HepG2 (cell line): ENCODE measurements at regions not wholly inside any gene's neighbourhood (a gene's known extent, or its start where the extent isn't known, plus 50 kb on each side); places are given as distances from the start of the nearest gene placed in this dataset.

Source experiments
- ATAC-seq: fragments of 200-7000 bp; cut with Tn5 transposase; 3 replicates; pipeline ENCODE4 v1.9.1; 2020; ENCODE audit warnings: mild to moderate bottlenecking, moderate library complexity
- BruUV-seq: library from RNA; stranded (reverse); fragments of 400-500 nt; replicated peaks from 2 replicates; lab custom pipeline; 2021; lab: Mats Ljungman, UMichigan
- CTCF ChIA-PET: fragments of 300-600 bp; formaldehyde crosslinking; extraction: SDS; loops from one replicate; lab custom pipeline; 2021; ENCODE audit warnings: low total read pairs, inconsistent platforms, low intra/inter-chr PET ratio; lab: Yijun Ruan, JAX
- POLR2A ChIA-PET: fragments of 350-600 bp; sonication (Branson Sonifier 250); formaldehyde crosslinking; loops from one replicate; lab custom pipeline; 2020; ENCODE audit warnings: antibody characterized with exemption, inconsistent platforms; lab: Yijun Ruan, JAX
- DNase-seq: peaks from one replicate; pipeline ENCODE4 v3.0.0-alpha.2; 2015; ENCODE audit warnings: low spot score
- FAIRE-seq: peaks from 3 replicates; lab custom pipeline; 2011; peaks lifted over from hg19 to GRCh38; lab: Jason Lieb, UNC
- H2AFZ ChIP-seq: one replicate; pipeline ENCODE4 v1.6.1; 2011; ENCODE audit warnings: low read length, inconsistent platforms
- H3K27ac ChIP-seq: fragments of 300-600 bp; 3 replicates; pipeline ENCODE4 v1.8.0; 2011; ENCODE audit warnings: mixed run types, mild to moderate bottlenecking, mixed read lengths, low read length, inconsistent platforms; ENCODE audit not compliant: insufficient read depth; ENCODE audit errors: extremely low read length
- H3K27me3 ChIP-seq, 2 experiments: fragments of 200-600 bp in 1 of 2; 2 replicates in 1 of 2; 3 replicates in 1 of 2; pipeline versions ENCODE4 v1.6.0 to v1.8.0; 2011; ENCODE audit warnings: low read length in 2 of 2, mild to moderate bottlenecking in 2 of 2, moderate library complexity in 2 of 2, inconsistent platforms in 1 of 2; ENCODE audit not compliant: insufficient read depth in 2 of 2, control insufficient read depth in 1 of 2
- H3K36me3 ChIP-seq, 2 experiments: fragments of 200-600 bp in 1 of 2; replicated peaks in 1 of 2; 2 replicates in 1 of 2; 3 replicates in 1 of 2; pipeline versions ENCODE4 v1.5.1 to v1.8.0; 2011; ENCODE audit warnings: low read length in 2 of 2, inconsistent platforms in 1 of 2; ENCODE audit not compliant: insufficient read depth in 2 of 2, control insufficient read depth in 1 of 2
- H3K4me1 ChIP-seq: 2 replicates; pipeline ENCODE4 v1.5.1; 2012; ENCODE audit warnings: low read length, inconsistent platforms; ENCODE audit not compliant: insufficient read depth
- H3K4me2 ChIP-seq: 2 replicates; pipeline ENCODE4 v1.6.0; 2011; ENCODE audit warnings: low read depth, low read length, inconsistent platforms
- H3K4me3 ChIP-seq, 3 experiments: fragments of 200-600 bp in 1 of 3; sonication (generic), shearing (Covaris generic) in 1 of 3; replicated peaks in 1 of 3; 2 replicates each; pipeline ENCODE4 v1.5.1; 2011 to 2016; ENCODE audit warnings: low read length in 3 of 3, inconsistent platforms in 2 of 3, low read depth in 2 of 3, mild to moderate bottlenecking in 2 of 3, control low read depth in 1 of 3, mixed read lengths in 1 of 3; ENCODE audit not compliant: insufficient read depth in 1 of 3
- H3K79me2 ChIP-seq: one replicate; pipeline ENCODE4 v1.6.1; 2011; ENCODE audit warnings: low read length, inconsistent platforms; ENCODE audit not compliant: insufficient read depth
- H3K9ac ChIP-seq: 2 replicates; pipeline ENCODE4 v1.6.0; 2011; ENCODE audit warnings: mild to moderate bottlenecking, low read depth, low read length, inconsistent platforms; ENCODE audit not compliant: insufficient read depth
- H3K9me3 ChIP-seq: 2 replicates; pipeline ENCODE4 v1.5.1; 2012; ENCODE audit warnings: mild to moderate bottlenecking, low read length
- H4K20me1 ChIP-seq: 2 replicates; pipeline ENCODE4 v1.6.0; 2011; ENCODE audit warnings: inconsistent platforms, mild to moderate bottlenecking, low read length, moderate library complexity; ENCODE audit not compliant: insufficient read depth
- DZIP1 ChIP-seq: sonication (generic); formaldehyde crosslinking; IDR thresholded peaks from 2 replicates; pipeline ENCODE4 v1.5.0; 2020; ENCODE audit warnings: mild to moderate bottlenecking, missing genetic modification reagents
- RORA ChIP-seq: sonication (generic); formaldehyde crosslinking; IDR thresholded peaks from 2 replicates; pipeline ENCODE4 v1.5.0; 2020; ENCODE audit warnings: mild to moderate bottlenecking, missing genetic modification reagents, moderate library complexity
- THRA ChIP-seq: sonication (generic); formaldehyde crosslinking; IDR thresholded peaks from 2 replicates; pipeline ENCODE4 v1.4.0; 2020; ENCODE audit warnings: missing genetic modification reagents, borderline replicate concordance
- ZNF605 ChIP-seq: sonication (generic); formaldehyde crosslinking; IDR thresholded peaks from 2 replicates; pipeline ENCODE4 v1.8.0; 2022; ENCODE audit warnings: mild to moderate bottlenecking, missing genetic modification reagents
- ZNF629 ChIP-seq: sonication (generic); formaldehyde crosslinking; conservative IDR thresholded peaks from 2 replicates; pipeline ENCODE4 v1.5.0; 2020; ENCODE audit warnings: missing genetic modification reagents
- ZNF75D ChIP-seq: sonication (generic); formaldehyde crosslinking; IDR thresholded peaks from 2 replicates; pipeline ENCODE4 v1.8.1; 2023; ENCODE audit warnings: missing genetic modification reagents, mild to moderate bottlenecking, borderline replicate concordance
- ZSCAN12 ChIP-seq: sonication (generic); formaldehyde crosslinking; IDR thresholded peaks from 2 replicates; pipeline ENCODE4 v1.9.0; 2021; ENCODE audit warnings: mild to moderate bottlenecking, missing genetic modification reagents
- WGBS: methylation state at CpG from one replicate; pipeline ENCODE4 v1.1.6; 2017; ENCODE audit warnings: low lambda C conversion rate; 5-methylcytosine and 5-hydroxymethylcytosine counted together
- in situ Hi-C: cut with HindIII; loops from 2 replicates; pipeline ENCODE4 v1.10.0; 2017; ENCODE audit warnings: low pct_unique_long_range_greater_than_20kb; ENCODE audit not compliant: extremely low pct_ligation_motif_present
- intact Hi-C: fragments of 100-400 bp; cut with micrococcal nuclease; formaldehyde crosslinking; loops from one replicate; pipeline ENCODE4 v1.10.0; 2022; ENCODE audit not compliant: unreplicated experiment

GRCh38 chr15:70597945-70598344, 165.4 kb downstream of the UACA start:
- Histone ChIP-seq H3K4me1 (peaks cover 42% of the 10 kb centered on the region), H3K27me3 (no peaks in the 10 kb centered on the region), H3K9ac (no peak overlapping the region), H3K27ac (no peak overlapping the region), H2AFZ (no peak overlapping the region), H3K79me2 (no peaks in the 10 kb centered on the region), H4K20me1 (no peaks in the 10 kb centered on the region), H3K4me2 (no peak overlapping the region), H3K36me3 (no peaks in the 10 kb centered on the region), H3K9me3 (peaks cover 5% of the 10 kb centered on the region; the same call in 1 of the 2 replicates), H3K4me3 (no peak overlapping the region)
- in situ Hi-C loops = no loop called here
- ATAC-seq (no peak), FAIRE-seq (no peak), DNase-seq (no peak)
- no peak for TF ChIP-seq ZNF605 (CRISPR knock-in tag)
- TF ChIP-seq ZNF629 = peak; percentile 71; the same call in 1 of the 2 replicates
- ChIA-PET POLR2A (no interaction called here), CTCF (no interaction called here)
- WGBS = 94% methylated on average over 3 of the region's 3 CpGs
- BruUV-seq = no TSS peak
- intact Hi-C loops = no loop called here

GRCh38 chr15:70597056-70597603, 166.2 kb downstream of the UACA start:
- H2AFZ ChIP-seq = no peak overlapping the region
- peak overlapping the region; percentile 10; the same call in 1 of the 2 replicates for H3K4me2 ChIP-seq
- H3K4me3 ChIP-seq = no peak overlapping the region
- no peaks in the 10 kb centered on the region for H3K36me3 ChIP-seq
- POLR2A ChIA-PET = interaction anchor here (0.9 to 2.2 kb wide), 2 partner anchors 8 to 12 kb away, joined by 3 to 8 read pairs; no protein-coding TSS in a partner anchor
- H3K27me3 ChIP-seq = no peaks in the 10 kb centered on the region
- CTCF ChIA-PET = no interaction called here
- no peak overlapping the region for H3K27ac ChIP-seq
- no TSS peak for BruUV-seq
- WGBS = 33% methylated on average over 2 of the region's 5 CpGs
- FAIRE-seq (no peak), ATAC-seq (peak; percentile 61), DNase-seq (peak; percentile 46)
- in situ Hi-C loops = no loop called here
- intact Hi-C loops = no loop called here
- H3K79me2 ChIP-seq = no peaks in the 10 kb centered on the region
- H3K4me1 ChIP-seq = peaks cover 47% of the 10 kb centered on the region
- no peaks in the 10 kb centered on the region for H4K20me1 ChIP-seq
- no peak overlapping the region for H3K9ac ChIP-seq
- H3K9me3 ChIP-seq = peaks cover 5% of the 10 kb centered on the region; the same call in 1 of the 2 replicates
- no peak for TF ChIP-seq DZIP1 (CRISPR knock-in tag)
- TF ChIP-seq THRA = no peak
- TF ChIP-seq ZSCAN12 = no peak
- TF ChIP-seq ZNF75D (CRISPR knock-in tag) = no peak
- no peak for TF ChIP-seq RORA (CRISPR knock-in tag)
